Mucosa of stomach (tissue), 1 donor: ENCODE measurements at regions not wholly inside any gene's neighbourhood (a gene's known extent, or its start where the extent isn't known, plus 50 kb on each side); places are given as distances from the start of the nearest gene placed in this dataset.
"Not testable (repeated sequence)": the region's sequence is repeated elsewhere in the genome, so short reads cannot be mapped to it uniquely, and the experiment has no call there.

Experiments used
- H3K27me3 ChIP-seq: one replicate; pipeline ENCODE4 v1.7.0; 2013; ENCODE audit warnings: mild to moderate bottlenecking, low read length; ENCODE audit not compliant: control insufficient read depth, insufficient read depth
- H3K36me3 ChIP-seq: one replicate; pipeline ENCODE4 v1.7.0; 2013; ENCODE audit warnings: low read length; ENCODE audit not compliant: control insufficient read depth, insufficient read depth
- H3K4me1 ChIP-seq: one replicate; pipeline ENCODE4 v1.7.0; 2013; ENCODE audit warnings: mild to moderate bottlenecking, low read length; ENCODE audit not compliant: control insufficient read depth, insufficient read depth
- H3K4me3 ChIP-seq: one replicate; pipeline ENCODE4 v1.7.0; 2013; ENCODE audit warnings: low read length
- H3K9ac ChIP-seq: one replicate; pipeline ENCODE4 v1.7.0; 2013; ENCODE audit warnings: mild to moderate bottlenecking, low read length, moderate library complexity
- H3K9me3 ChIP-seq: one replicate; pipeline ENCODE4 v1.7.0; 2013; ENCODE audit warnings: mild to moderate bottlenecking, low read length, moderate library complexity; ENCODE audit not compliant: control insufficient read depth
- donor health status: Pancreatic carcinoma.

GRCh38 chr2:224220586-224221255 is 181.2 kb downstream of the FAM124B start:
- H3K4me3 ChIP-seq: no peak overlapping the region
- no peaks in the 10 kb centered on the region for H3K36me3 ChIP-seq
- H3K9ac ChIP-seq: no peak overlapping the region

DNA sequence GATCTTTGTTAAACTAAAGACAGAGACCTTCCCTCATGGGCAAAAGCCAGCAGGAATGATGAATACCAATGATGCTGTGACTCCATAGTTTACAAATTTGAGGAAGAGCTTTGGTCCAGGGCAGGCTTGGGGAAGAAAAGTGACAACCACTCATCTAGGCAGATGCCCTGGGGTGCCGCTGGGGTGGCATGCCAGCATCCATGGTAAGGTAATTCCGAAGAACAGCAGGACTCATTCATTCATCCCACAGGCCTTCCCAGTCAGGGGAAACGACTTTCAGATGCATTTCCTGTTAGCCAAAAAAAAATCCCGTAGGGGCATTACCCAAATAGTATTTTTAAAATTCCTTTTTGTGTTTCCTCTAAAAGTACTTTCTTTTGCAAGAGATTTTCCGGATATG is 180.7 kb upstream of the SERPINE2 start:
- H3K4me3 ChIP-seq: no peak overlapping the region
- H3K4me1 ChIP-seq: no peaks in the 10 kb centered on the region
- H3K27me3 ChIP-seq: no peaks in the 10 kb centered on the region
- H3K36me3 ChIP-seq: no peaks in the 10 kb centered on the region
- no peaks in the 10 kb centered on the region for H3K9me3 ChIP-seq
- H3K9ac ChIP-seq: no peak overlapping the region

More at GRCh38 chr2:224220586-224221255, 181.2 kb downstream of the FAM124B start:
- Histone ChIP-seq H3K4me1 (no peaks in the 10 kb centered on the region), H3K9me3 (no peaks in the 10 kb centered on the region), H3K27me3 (no peaks in the 10 kb centered on the region)

GRCh38 chr2:224217962-224218347 is 178.9 kb upstream of the SERPINE2 start:
- no peaks in the 10 kb centered on the region for H3K4me1 ChIP-seq
- no peaks in the 10 kb centered on the region for H3K36me3 ChIP-seq
- H3K4me3 ChIP-seq: no peak overlapping the region
- no peaks in the 10 kb centered on the region for H3K27me3 ChIP-seq
- H3K9me3 ChIP-seq: no peaks in the 10 kb centered on the region
- H3K9ac ChIP-seq: no peak overlapping the region

GRCh38 chr2:224217233-224217961 is 178.3 kb upstream of the SERPINE2 start:
- no peaks in the 10 kb centered on the region for H3K36me3 ChIP-seq
- no peak overlapping the region for H3K9ac ChIP-seq
- no peaks in the 10 kb centered on the region for H3K4me1 ChIP-seq

DNA sequence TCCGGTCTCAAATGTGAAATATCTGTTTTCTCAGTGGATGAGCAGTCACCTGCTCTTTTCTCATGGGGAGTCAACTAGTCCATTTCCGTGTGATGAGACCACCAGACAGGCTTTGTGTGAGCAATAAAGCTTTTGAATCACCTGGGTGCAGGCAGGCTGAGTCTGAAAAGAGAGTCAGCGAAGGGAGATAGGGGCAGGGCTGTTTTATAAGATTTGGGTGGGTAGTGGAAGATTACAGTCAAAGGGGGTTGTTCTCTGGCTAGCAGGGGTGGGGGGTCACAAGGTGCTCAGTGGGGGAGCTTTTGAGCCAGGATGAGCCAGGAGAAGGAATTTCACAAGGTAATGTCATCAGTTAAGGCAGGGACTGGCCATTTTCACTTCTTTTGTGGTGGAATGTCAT is 176.5 kb upstream of the SERPINE2 start:
- not testable (repeated sequence) for H3K9ac ChIP-seq, H3K27me3 ChIP-seq, H3K4me3 ChIP-seq, H3K36me3 ChIP-seq, H3K4me1 ChIP-seq, H3K9me3 ChIP-seq

More at GRCh38 chr2:224217233-224217961, 178.3 kb upstream of the SERPINE2 start:
- H3K4me3 ChIP-seq: no peak overlapping the region
- no peaks in the 10 kb centered on the region for H3K9me3 ChIP-seq
- H3K27me3 ChIP-seq: no peaks in the 10 kb centered on the region

- no peaks in the 10 kb centered on the region for H3K27me3 ChIP-seq
- no peaks in the 10 kb centered on the region for H3K9me3 ChIP-seq
- no peak overlapping the region for H3K9ac ChIP-seq
- H3K4me1 ChIP-seq: no peaks in the 10 kb centered on the region
- no peak overlapping the region for H3K4me3 ChIP-seq
- H3K36me3 ChIP-seq: no peaks in the 10 kb centered on the region
Observed at GRCh38 chr2:224213396-224213795, 174.3 kb upstream of the SERPINE2 start.

- Histone ChIP-seq H3K36me3 (no peaks in the 10 kb centered on the region), H3K9ac (no peak overlapping the region), H3K4me3 (no peak overlapping the region), H3K27me3 (no peaks in the 10 kb centered on the region), H3K4me1 (no peaks in the 10 kb centered on the region), H3K9me3 (no peaks in the 10 kb centered on the region)
Observed at GRCh38 chr2:224211791-224212190, 172.7 kb upstream of the SERPINE2 start.

- no peaks in the 10 kb centered on the region for H3K4me1 ChIP-seq
- no peaks in the 10 kb centered on the region for H3K36me3 ChIP-seq
- no peaks in the 10 kb centered on the region for H3K27me3 ChIP-seq
- no peak overlapping the region for H3K9ac ChIP-seq
- no peak overlapping the region for H3K4me3 ChIP-seq
- no peaks in the 10 kb centered on the region for H3K9me3 ChIP-seq
Observed at GRCh38 chr2:224211181-224211480, 172.0 kb upstream of the SERPINE2 start.

- H3K4me3 ChIP-seq: no peak overlapping the region
- no peaks in the 10 kb centered on the region for H3K4me1 ChIP-seq
- H3K9me3 ChIP-seq: no peaks in the 10 kb centered on the region
- no peak overlapping the region for H3K9ac ChIP-seq
- H3K36me3 ChIP-seq: no peaks in the 10 kb centered on the region
- H3K27me3 ChIP-seq: no peaks in the 10 kb centered on the region
Observed at GRCh38 chr2:224210286-224211180, 171.4 kb upstream of the SERPINE2 start.

GRCh38 chr2:224209555-224210285 is 170.6 kb upstream of the SERPINE2 start:
- no peak overlapping the region for H3K4me3 ChIP-seq
- H3K4me1 ChIP-seq: no peaks in the 10 kb centered on the region
- H3K27me3 ChIP-seq: no peaks in the 10 kb centered on the region
- no peaks in the 10 kb centered on the region for H3K9me3 ChIP-seq
- no peak overlapping the region for H3K9ac ChIP-seq
- no peaks in the 10 kb centered on the region for H3K36me3 ChIP-seq

GRCh38 chr2:224208443-224208842 is 169.4 kb upstream of the SERPINE2 start:
- Histone ChIP-seq H3K4me3 (no peak overlapping the region), H3K9me3 (no peaks in the 10 kb centered on the region), H3K36me3 (no peaks in the 10 kb centered on the region), H3K9ac (no peak overlapping the region), H3K4me1 (no peaks in the 10 kb centered on the region), H3K27me3 (no peaks in the 10 kb centered on the region)
